ENCODE measurements at regions not wholly inside any gene's neighbourhood (a gene's known extent, or its start where the extent isn't known, plus 50 kb on each side); places are given as distances from the start of the nearest gene placed in this dataset.
A peak's percentile ranks its signal among the peaks of the same experiment; 100 is the strongest.

- no peak for TF ChIP-seq CTCF (IDR thresholded peaks at IDR 0.05; ENCODE audit: low read depth, low read length, missing control alignments)
Observed at GRCh38 chr15:87387766-87388165, 868.8 kb downstream of the NTRK3 start.

GRCh38 chr15:87374339-87374738, 882.2 kb downstream of the NTRK3 start:
- in situ Hi-C loops (cut with HindIII; ENCODE audit: low sequenced_read_pairs), result no loop called here
- no peak overlapping the region for H3K4me3 ChIP-seq (ENCODE audit: low read depth, low read length)
- no peak for TF ChIP-seq CTCF (IDR thresholded peaks at IDR 0.05; ENCODE audit: low read depth, low read length, missing control alignments)
- DNase-seq (ENCODE audit: low read depth), result no peak

More at GRCh38 chr15:87387766-87388165, 868.8 kb downstream of the NTRK3 start:
- in situ Hi-C loops (cut with HindIII; ENCODE audit: low sequenced_read_pairs), result no loop called here
- no peak for DNase-seq (ENCODE audit: low read depth)
- H3K4me3 ChIP-seq (ENCODE audit: low read depth, low read length), result no peak overlapping the region

- in situ Hi-C loops (cut with HindIII; ENCODE audit: low sequenced_read_pairs), result no loop called here
- peak; percentile 95 for DNase-seq (ENCODE audit: low read depth)
- TF ChIP-seq CTCF (IDR thresholded peaks at IDR 0.05; ENCODE audit: low read depth, low read length, missing control alignments), result no peak
- no peak overlapping the region for H3K4me3 ChIP-seq (ENCODE audit: low read depth, low read length)
Observed at GRCh38 chr15:87369269-87369668, 887.3 kb downstream of the NTRK3 start.

DNA sequence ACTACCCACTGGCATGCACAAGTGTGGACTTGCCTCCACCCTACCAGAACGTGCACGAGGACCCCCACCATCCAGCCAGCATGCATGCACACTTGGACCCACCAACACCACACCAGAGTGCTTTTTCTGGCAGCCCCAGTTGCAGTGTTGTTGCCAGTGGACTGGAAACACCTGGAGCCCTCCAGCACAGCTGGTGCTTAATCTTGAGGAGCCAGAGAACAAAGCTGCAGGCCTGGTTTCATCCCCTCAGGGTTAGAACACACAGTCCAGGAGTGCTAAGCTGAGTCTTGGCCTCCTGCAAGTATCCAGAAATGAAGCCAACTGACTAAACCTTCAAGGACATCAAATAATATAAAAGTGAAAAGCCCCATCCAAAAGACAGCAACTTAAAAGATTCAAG, 888.0 kb downstream of the NTRK3 start:
- H3K4me3 ChIP-seq (ENCODE audit: low read depth, low read length), result no peak overlapping the region
- no peak for TF ChIP-seq CTCF (IDR thresholded peaks at IDR 0.05; ENCODE audit: low read depth, low read length, missing control alignments)
- in situ Hi-C loops (cut with HindIII; ENCODE audit: low sequenced_read_pairs), result no loop called here
- DNase-seq (ENCODE audit: low read depth), result no peak

DNA sequence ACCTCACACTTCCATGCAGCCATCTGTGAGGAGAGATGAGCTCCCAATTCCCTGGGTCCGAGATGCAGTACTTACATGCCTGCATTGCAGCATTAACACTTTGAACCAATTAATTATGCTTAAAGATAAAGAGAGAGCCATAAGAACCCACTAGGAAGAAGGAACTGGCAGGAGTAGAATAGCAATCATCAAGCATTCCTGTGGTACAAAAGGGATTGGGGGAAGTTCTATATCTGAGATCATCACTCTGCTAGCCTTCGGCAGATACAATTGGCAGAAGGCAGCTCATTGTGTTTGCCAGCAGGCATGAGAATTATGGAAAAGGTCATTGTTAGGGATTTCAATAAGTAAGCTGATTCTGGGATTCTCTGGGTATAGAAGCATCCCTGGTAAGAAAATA, 891.4 kb downstream of the NTRK3 start:
- no peak for TF ChIP-seq CTCF (IDR thresholded peaks at IDR 0.05; ENCODE audit: low read depth, low read length, missing control alignments)
- no peak overlapping the region for H3K4me3 ChIP-seq (ENCODE audit: low read depth, low read length)
- DNase-seq (ENCODE audit: low read depth), result peak; percentile 68
- in situ Hi-C loops (cut with HindIII; ENCODE audit: low sequenced_read_pairs), result no loop called here

- in situ Hi-C loops (cut with HindIII; ENCODE audit: low sequenced_read_pairs), result no loop called here
- DNase-seq (ENCODE audit: low read depth), result no peak
- H3K4me3 ChIP-seq (ENCODE audit: low read depth, low read length), result no peak overlapping the region
- TF ChIP-seq CTCF (IDR thresholded peaks at IDR 0.05; ENCODE audit: low read depth, low read length, missing control alignments), result no peak
Observed at GRCh38 chr15:87362531-87362930, 894.0 kb downstream of the NTRK3 start.

Measured in astrocyte of the cerebellum (primary cell).